HG03025 (cell line): ENCODE measurements at regions not wholly inside any gene's neighbourhood (a gene's known extent, or its start where the extent isn't known, plus 50 kb on each side); places are given as distances from the start of the nearest gene placed in this dataset.
A peak's percentile ranks its signal among the peaks of the same experiment; 100 is the strongest.
"Not testable (repeated sequence)": the region's sequence is repeated elsewhere in the genome, so short reads cannot be mapped to it uniquely, and the experiment has no call there.

ENCODE experiments used
- ATAC-seq: cut with Tn5 transposase; IDR thresholded peaks from one replicate; pipeline ENCODE4 v1.9.1; 2021; ENCODE audit warnings: mild to moderate bottlenecking, moderate library complexity; ENCODE audit not compliant: unreplicated experiment, low FRiP score

DNA sequence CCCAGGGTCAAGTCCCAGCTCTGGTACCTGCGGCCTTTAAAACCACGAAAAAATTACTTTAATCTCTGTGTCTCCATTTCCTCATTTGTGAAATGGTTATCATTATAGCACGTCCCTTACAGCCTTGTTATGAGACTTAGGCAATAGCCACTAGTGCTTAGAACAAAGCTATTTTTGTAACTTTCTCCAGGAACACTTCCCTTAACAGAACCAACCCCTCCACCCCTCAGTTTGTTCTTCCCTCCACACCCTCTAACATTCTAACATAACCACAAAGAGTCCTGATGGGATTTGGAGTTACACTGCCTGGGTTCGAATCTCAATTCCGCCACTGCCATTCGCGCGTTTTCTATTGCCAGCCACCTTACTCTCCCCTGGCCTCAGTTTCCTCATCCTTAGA, 2777.4 kb upstream of the TPTE start:
- ATAC-seq = not testable (repeated sequence)

GRCh38 chr21:7744406-7745099, 2776.8 kb upstream of the TPTE start:
- peak; percentile 83 for ATAC-seq

DNA sequence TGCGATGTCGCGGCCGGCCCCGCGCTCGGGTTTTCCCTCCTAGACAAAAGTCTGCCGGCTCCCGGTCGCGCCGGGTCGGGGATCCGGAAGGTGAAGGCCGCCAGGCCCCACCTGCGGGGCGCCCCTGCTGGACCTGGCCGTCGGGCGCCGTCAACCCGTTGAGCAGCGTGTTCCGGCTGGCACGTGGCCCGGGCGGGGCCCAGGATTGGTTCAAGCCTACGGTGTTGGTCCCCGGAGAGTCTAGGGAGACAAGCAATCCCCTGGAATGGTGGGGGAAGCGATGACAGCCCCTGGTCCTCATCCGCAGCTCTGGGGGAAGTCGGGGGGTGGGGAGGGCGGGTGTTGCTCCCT, 2776.3 kb upstream of the TPTE start:
- peak; percentile 35 for ATAC-seq

- not testable (repeated sequence) for ATAC-seq
Observed at GRCh38 chr21:7747964-7748363, 2773.4 kb upstream of the TPTE start.

- ATAC-seq = not testable (repeated sequence)
Observed at GRCh38 chr21:7752611-7753010, 2768.8 kb upstream of the TPTE start.

DNA sequence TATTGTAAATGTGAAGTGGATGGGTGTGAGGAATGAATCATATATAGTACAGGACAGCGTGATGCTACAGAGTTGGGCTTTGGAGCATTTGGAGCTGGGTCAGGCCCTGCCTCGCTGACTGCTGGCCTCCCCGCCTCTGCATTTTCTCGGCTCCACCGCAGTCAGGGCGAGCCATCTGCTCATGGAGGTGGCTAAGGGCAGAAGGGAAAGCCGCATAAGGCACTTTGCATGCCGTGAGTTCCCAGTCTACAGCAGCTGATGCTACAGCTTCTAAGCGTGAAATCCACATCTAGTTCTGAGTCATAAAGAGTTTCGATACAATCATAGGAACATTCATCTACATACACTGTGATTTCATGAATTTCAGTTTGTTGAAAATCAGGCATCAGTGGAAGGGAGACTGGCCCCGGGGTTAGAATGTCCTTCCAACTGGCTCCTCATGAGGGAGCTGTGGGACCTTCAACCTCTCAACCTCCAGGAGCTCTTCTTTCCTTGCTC, 2768.0 kb upstream of the TPTE start:
- ATAC-seq = peak; percentile 95

- not testable (repeated sequence) for ATAC-seq
Observed at GRCh38 chr21:7769985-7770384, 2751.4 kb upstream of the TPTE start.

DNA sequence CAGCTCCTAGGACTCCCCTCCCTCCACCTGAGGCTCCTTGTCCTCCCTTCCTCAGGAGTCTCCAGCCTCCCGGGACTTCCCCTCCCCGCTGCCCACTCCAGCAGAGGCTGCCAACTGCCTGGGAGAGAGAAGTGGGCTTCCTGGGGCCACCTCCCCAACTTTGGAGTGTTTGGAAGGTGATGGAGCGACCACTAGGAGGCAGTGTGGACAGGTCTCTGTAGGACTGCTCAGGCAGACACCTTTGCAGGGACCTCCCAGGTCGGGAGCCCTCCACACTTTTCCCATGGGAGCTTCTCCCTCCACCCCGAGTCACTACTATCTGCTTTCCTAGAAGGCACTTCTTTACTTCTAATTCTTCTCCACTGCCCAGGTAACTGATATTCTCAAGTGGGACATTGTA, 2747.2 kb upstream of the TPTE start:
- not testable (repeated sequence) for ATAC-seq

GRCh38 chr21:7775327-7775984, 2745.9 kb upstream of the TPTE start:
- ATAC-seq = not testable (repeated sequence)

DNA sequence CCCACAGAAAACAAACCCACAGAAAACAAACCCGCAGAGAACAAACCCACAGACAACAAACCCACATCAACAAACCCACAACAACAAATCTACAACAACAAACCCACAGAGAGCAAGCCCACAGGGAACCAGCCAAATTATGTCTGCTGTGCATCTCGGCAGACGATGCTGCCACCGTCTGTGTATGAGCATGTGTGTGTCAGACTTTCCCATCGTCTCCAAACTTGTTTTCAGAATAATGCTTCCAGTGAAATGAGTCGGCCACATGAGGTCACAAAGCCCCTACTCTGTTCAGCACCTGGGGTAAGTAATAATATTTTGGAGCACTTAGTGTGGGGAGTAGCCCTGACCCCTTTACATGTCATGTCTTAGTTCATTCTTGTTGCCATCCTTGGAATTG, 2745.3 kb upstream of the TPTE start:
- ATAC-seq = not testable (repeated sequence)

GRCh38 chr21:7776622-7777021, 2744.8 kb upstream of the TPTE start:
- ATAC-seq = not testable (repeated sequence)

DNA sequence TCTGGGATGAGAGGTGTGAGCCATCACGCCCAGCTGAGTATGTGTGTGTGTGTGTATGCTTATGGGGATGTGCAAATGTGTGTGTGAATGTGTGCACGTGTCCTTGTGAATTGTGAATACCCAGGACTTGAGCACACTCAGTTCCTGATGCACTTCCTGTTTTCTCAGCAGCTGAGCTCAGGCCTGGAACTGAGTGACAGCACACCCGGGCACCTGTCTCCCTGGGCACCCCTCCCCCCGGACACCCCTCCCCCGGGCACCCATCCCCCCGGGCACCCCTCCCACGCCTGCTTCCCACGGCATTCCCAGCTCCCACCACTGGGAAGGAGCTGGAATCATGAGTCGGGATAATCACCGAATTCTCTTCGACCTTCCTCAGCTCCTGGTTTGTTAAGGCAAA, 2744.1 kb upstream of the TPTE start:
- ATAC-seq = not testable (repeated sequence)

DNA sequence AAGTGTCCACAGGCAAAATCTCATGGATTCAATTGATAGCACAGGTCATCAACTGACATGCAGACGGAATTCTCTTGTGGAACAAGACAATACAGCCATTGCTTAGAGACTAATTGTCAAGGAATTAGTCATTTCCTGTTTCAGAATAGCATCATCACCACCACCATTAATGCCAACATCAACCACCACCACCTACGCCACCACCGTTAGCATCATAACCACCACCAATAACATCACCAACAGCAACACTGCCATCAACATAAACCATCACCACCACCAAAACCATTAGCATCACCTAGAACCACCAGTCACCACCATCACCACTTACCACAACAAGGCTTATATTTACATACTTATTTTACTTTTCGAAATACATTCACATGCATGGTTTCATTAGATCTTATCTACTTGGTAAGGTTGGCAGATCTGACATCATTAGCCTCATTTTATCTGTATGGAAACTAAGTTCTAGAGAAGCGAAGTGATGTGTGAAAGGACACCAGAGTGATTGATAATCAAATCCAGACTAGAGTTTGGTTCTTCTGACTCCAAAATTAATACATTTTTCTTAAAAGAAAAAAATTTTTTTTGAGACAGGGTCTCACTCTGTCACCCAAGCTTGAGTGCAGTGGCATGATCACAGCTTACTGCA, 2733.8 kb upstream of the TPTE start:
- not testable (repeated sequence) for ATAC-seq

DNA sequence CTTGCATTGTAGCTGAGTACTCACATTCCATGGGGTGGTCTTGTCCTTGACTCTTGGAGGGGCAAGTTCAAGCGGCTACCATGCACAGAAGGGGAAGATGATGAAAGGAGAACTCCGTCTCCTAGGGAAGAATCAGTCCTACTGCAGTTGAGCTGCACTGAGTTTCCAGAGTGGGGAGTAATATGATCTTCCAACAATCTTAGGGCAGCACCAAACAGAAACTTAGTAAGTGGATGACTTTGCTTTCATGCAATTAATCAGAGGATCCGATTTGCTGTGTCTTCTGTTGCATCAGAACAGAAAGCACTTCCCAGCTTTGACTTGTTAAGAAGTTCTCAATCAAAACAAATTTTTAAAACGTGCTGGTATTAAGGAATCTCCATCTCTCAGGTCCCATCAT, 2727.6 kb upstream of the TPTE start:
- not testable (repeated sequence) for ATAC-seq

GRCh38 chr21:7797328-7797727, 2724.1 kb upstream of the TPTE start:
- ATAC-seq = not testable (repeated sequence)

- ATAC-seq = not testable (repeated sequence)
Observed at GRCh38 chr21:7798446-7798845, 2722.9 kb upstream of the TPTE start.

DNA sequence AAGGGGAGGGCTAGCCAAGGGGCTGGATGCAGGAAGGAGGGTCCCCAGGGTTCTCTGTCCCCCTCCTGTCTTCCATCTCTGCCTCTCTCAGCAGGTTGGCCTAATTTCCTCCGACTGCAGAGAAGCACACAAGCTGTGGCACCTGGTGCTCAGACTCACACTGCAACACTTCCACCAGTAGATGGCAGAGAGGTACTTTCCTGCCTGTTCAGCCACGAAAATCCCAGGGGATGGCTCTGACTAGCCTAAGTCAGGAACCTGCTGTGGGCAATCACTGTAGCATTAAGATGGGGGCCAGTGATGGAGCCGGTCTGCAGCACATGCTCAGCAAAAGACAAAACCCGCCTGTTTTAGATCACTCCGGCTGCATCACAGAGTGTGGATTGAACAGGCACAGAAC, 2721.7 kb upstream of the TPTE start:
- not testable (repeated sequence) for ATAC-seq

GRCh38 chr21:7813475-7813874, 2707.9 kb upstream of the TPTE start:
- ATAC-seq = not testable (repeated sequence)

GRCh38 chr21:7817013-7817412, 2704.4 kb upstream of the TPTE start:
- ATAC-seq = not testable (repeated sequence)

DNA sequence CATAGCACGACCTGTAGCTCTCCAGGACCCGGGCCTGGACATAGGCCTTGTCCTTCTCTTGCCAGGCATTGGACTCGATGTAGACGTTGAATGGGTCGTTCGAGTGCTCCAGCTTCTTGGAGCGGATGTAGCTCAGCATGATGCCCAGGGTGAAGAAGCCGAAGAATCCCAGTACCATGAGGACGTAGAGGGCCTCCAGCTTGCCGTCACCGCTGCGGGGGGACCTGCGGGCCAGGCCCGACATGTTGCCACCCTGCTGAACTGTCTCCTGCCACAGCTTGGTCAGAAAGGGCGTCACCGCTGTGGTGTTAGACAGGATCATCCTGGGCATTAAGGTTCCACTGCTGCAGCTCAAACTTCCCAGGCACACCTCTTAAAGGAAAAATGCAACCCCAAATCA, 2702.1 kb upstream of the TPTE start:
- not testable (repeated sequence) for ATAC-seq

- not testable (repeated sequence) for ATAC-seq
Observed at GRCh38 chr21:7825627-7826026, 2695.8 kb upstream of the TPTE start.
